ENCODE measurements at regions not wholly inside any gene's neighbourhood (a gene's known extent, or its start where the extent isn't known, plus 50 kb on each side); places are given as distances from the start of the nearest gene placed in this dataset.

GRCh38 chr20:21826976-21827375, 121.5 kb downstream of the PAX1 start:
- no peak for DNase-seq

DNA sequence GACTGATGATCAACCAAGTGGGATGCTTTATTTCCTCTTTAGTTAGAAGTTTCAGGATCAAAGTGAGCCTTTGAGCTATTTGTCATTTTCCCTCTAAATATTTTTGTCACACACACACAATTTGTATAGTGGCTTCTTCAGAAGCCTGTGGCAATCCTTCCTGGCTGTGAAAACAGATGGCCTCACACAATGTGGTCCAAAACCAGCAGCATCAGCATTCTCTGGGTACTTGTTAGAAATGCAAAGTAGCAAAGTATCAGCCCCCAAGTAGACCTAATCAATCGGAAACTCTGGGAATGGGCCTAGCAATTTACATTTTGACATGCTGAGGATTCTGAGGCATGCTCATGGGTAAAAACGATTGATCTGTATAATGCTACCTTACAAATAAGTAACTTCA, 115.9 kb downstream of the PAX1 start:
- DNase-seq, result no peak

DNA sequence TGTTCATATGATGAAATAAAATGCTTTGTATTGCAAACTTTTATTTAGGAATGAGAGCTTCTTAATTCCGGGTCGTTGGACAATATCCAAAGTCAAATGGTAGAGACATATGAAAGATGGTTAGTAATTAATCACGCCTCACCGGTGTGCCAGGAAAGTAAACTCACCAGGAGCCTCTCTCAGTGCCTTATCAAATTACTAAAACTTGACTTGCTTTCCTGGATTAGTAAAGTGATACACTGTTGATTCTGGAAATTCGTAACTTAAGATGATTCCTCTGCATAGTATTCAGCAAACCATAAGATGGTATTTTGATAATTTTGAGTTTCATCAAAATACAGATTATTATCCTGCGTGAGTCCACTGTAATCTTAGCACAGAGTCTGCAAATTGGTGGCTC, 115.2 kb downstream of the PAX1 start:
- DNase-seq, result no peak

DNA sequence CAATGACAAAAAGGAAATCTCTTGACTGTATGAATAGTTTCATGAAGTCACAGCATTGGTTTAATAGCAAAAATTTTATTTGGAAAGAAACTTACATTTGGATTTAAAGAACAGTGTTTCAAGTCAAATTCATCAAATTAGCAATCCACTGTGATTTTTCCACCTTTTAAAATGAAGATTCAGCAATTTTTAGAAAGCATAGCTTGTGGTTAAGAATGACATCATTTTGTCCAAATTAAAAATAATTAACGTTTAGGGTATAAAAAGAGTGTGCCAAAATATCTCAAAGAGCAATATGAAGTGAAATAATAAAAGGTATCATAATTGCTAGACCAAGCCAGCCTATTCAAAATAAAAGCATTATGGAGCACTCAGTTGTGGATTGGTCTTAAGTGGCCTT, 114.6 kb downstream of the PAX1 start:
- DNase-seq, result no peak

GRCh38 chr20:21812379-21812778, 106.9 kb downstream of the PAX1 start:
- no peak for DNase-seq

GRCh38 chr20:21809961-21810523, 104.6 kb downstream of the PAX1 start:
- DNase-seq, result no peak

DNA sequence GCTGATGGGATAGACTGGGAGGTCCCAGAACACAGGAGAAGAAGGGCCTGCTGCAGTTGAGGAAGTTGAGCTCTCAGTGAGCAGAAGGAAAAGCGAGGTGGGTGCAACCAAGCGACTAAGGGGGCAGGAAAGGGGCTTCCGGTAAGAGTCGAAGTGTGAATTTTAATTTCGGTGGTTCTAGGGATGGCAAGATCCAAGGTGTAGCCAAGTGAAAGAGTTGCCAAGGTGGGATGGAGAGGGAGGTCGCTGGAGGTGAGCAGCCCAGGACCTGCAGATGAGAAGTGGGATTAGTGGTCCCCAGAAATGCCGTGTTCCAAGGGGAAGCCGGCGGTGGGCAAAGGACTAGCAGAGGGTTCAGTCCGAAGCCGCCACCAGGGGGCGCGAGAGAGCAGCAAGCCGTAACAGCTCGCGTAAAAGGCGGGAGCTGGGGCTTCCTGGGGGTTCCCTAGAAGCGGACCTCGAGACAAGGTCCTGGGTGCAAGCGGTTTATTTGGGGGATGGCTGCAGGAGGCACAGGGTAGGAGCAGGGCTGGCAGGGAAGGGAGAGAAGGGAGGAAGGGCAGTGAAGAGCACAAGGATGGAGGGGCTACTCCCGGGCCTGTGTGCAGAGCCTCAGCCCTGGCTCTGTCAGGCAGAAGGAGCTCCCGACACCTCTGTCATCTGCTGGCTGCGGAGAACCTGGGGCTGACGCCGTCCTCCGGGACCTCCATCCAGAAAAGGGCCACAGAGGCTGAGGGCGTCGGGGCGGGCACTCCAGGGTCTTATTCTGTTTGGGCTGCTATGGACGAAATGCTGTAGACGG, 103.6 kb downstream of the PAX1 start:
- DNase-seq, result no peak

DNA sequence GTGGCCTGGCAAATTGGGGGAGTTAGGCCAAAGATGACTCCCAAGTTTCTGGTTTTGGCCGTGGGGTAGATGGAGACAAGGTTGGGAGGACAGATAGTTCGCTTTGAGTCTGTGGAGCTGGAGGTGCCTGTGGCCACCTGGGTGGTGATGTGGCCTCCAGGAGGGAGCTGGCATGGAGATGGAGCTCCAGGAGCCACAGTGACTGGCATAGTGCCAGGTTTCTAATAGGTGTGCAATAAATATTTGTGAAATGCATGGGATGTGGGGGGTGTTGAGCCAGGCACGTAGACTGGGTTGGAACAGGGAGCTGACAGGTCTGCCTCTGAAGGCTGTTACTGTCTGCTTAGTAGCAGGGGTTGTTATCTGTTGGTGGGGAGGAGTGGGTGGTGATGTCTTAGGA, 102.7 kb downstream of the PAX1 start:
- DNase-seq, result no peak

GRCh38 chr20:21804802-21805201, 99.3 kb downstream of the PAX1 start:
- DNase-seq, result no peak

GRCh38 chr20:21801193-21801592, 95.7 kb downstream of the PAX1 start:
- DNase-seq, result no peak

DNA sequence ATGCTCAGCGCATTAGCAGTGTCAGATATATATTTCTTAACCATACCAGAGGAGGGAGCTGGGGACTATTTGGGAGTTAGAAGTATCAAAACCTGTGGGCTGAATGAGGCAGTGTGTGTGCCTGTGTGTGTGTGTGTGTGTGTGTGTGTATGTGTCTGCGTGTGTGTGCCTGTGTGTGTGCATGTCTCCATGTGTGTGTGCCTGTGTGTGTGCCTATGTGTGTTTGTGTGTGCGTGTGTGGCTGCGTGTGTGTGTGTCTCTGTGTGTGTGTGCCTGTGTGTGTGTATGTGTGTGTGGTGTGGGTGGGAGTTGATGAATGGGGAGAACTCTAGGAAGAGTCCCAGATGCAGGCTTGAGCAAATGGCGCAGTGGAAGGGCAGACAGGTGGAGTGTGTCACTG, 92.9 kb downstream of the PAX1 start:
- DNase-seq, result no peak

DNA sequence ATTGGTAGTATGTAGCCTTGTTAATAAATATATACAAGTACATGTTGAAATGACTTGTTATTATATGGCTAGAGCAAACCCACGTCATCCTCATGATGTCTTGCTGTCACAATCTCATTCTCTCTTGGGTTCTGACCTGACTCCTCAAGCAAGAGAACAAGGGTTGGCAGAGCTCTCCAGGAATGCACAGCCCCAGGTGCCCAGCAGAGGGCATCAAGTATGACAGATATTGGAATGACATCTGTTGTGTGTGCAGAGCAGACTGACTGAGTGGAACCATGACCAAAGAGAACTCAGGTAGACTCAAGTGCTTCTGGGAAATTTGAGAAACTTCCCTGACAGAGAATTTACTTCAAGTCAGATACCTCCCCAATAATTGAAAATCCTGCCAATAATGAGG, 90.6 kb downstream of the PAX1 start:
- DNase-seq, result no peak

DNA sequence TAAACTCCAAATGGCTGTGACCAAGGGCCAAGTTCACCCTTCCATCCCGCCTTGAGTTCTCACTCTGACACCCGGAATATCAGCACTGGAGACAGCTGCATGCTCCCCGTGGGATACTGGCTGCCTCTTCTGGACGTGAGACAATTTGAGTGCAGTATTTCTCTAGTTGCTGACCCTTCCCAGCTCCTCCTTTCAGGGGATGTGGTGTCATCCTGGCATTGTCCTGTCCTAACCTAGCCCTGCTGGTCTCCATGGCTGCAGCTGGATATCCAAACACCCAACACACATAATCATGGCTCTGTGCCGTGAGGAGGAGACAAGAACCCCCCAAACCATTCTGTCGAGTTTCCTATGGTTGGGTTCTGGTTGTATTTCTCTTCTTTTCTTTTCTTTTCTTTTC, 82.6 kb downstream of the PAX1 start:
- DNase-seq, result no peak

- no peak for DNase-seq
Observed at GRCh38 chr20:21781446-21782075, 76.1 kb downstream of the PAX1 start.

- no peak for DNase-seq
Observed at GRCh38 chr20:21780528-21780927, 75.1 kb downstream of the PAX1 start.

Data from kidney glomerular epithelial cell (primary cell).